Endothelial cell of umbilical vein (primary cell): ENCODE measurements at regions not wholly inside any gene's neighbourhood (a gene's known extent, or its start where the extent isn't known, plus 50 kb on each side); places are given as distances from the start of the nearest gene placed in this dataset.

Experiments
- BruUV-seq: library from RNA; stranded (reverse); fragments of 400-500 nt; replicated peaks from 2 replicates; lab custom pipeline; 2021; lab: Mats Ljungman, UMichigan
- CTCF ChIA-PET: fragments of 300-600, 350-600 bp; sonication (Branson Sonifier 250); formaldehyde crosslinking; loops from one replicate; lab custom pipeline; 2021; ENCODE audit warnings: antibody characterized with exemption, inconsistent platforms; lab: Charles Lee
- POLR2A ChIA-PET: fragments of 300-600, 350-600 bp; sonication (Branson Sonifier 250); formaldehyde crosslinking; loops from one replicate; lab custom pipeline; 2021; ENCODE audit warnings: antibody characterized with exemption, inconsistent platforms; lab: Charles Lee
- DNase-seq: peaks from one replicate; pipeline ENCODE4 v3.0.0-alpha.2; 2011; ENCODE audit warnings: low read depth, low spot score
- FAIRE-seq: peaks from 2 replicates; lab custom pipeline; 2011; peaks lifted over from hg19 to GRCh38; lab: Jason Lieb, UNC
- H2AFZ ChIP-seq: 2 replicates; pipeline ENCODE4 v1.6.0; 2012; ENCODE audit warnings: low read depth, low read length, control low read depth, inconsistent platforms
- H3K27ac ChIP-seq: 2 replicates; pipeline ENCODE4 v1.5.1; 2011; ENCODE audit warnings: low read depth, mild to moderate bottlenecking, control low read depth, low read length, moderate library complexity; ENCODE audit not compliant: insufficient read depth
- H3K27me3 ChIP-seq, 2 experiments: 2 replicates each; pipeline versions ENCODE4 v1.6.0 to v1.6.1; 2011; ENCODE audit warnings: low read length in 2 of 2, mixed read lengths in 1 of 2; ENCODE audit not compliant: control insufficient read depth in 2 of 2, insufficient read depth in 2 of 2
- H3K36me3 ChIP-seq, 2 experiments: 2 replicates in 1 of 2; 3 replicates in 1 of 2; pipeline ENCODE4 v1.5.1; 2011; ENCODE audit warnings: low read length in 2 of 2, mild to moderate bottlenecking in 1 of 2, moderate library complexity in 1 of 2; ENCODE audit not compliant: control insufficient read depth in 2 of 2, insufficient read depth in 2 of 2; ENCODE audit errors: extremely low read depth in 1 of 2
- H3K4me1 ChIP-seq: 3 replicates; pipeline ENCODE4 v1.5.1; 2011; ENCODE audit warnings: mild to moderate bottlenecking, low read length; ENCODE audit not compliant: control insufficient read depth, insufficient read depth; ENCODE audit errors: extremely low read depth
- H3K4me2 ChIP-seq: 2 replicates; pipeline ENCODE4 v1.6.1; 2011; ENCODE audit warnings: low read length, control low read depth, mixed read lengths; ENCODE audit not compliant: insufficient read depth
- H3K4me3 ChIP-seq, 3 experiments: fragments of 200-600 bp in 1 of 3; sonication (generic), shearing (Covaris generic) in 1 of 3; replicated peaks in 1 of 3; 2 replicates each; pipeline ENCODE4 v1.5.1; 2011 to 2016; ENCODE audit warnings: control low read depth in 3 of 3, low read length in 3 of 3, mild to moderate bottlenecking in 2 of 3, inconsistent platforms in 1 of 3, low read depth in 1 of 3, moderate library complexity in 1 of 3; ENCODE audit not compliant: insufficient read depth in 1 of 3
- H3K79me2 ChIP-seq: 2 replicates; pipeline ENCODE4 v1.6.0; 2012; ENCODE audit warnings: low read length, inconsistent platforms; ENCODE audit not compliant: control insufficient read depth, insufficient read depth
- H3K9ac ChIP-seq: replicated peaks from 2 replicates; pipeline ENCODE3; 2011; ENCODE audit warnings: low read length, control low read depth; ENCODE audit not compliant: insufficient read depth; ENCODE audit errors: extremely low read depth
- H3K9me1 ChIP-seq: replicated peaks from 3 replicates; pipeline ENCODE4 v1.6.0; 2011; ENCODE audit warnings: mild to moderate bottlenecking, low read length; ENCODE audit not compliant: control insufficient read depth, insufficient read depth; ENCODE audit errors: extremely low read depth
- H3K9me3 ChIP-seq: replicated peaks from 2 replicates; pipeline ENCODE4 v1.5.1; 2012; ENCODE audit warnings: low read length, inconsistent platforms; ENCODE audit not compliant: control insufficient read depth, insufficient read depth
- H4K20me1 ChIP-seq: replicated peaks from 2 replicates; pipeline ENCODE3; 2011; ENCODE audit warnings: mild to moderate bottlenecking, low read length; ENCODE audit not compliant: control insufficient read depth, insufficient read depth; ENCODE audit errors: extremely low read depth
- CTCF ChIP-seq, 2 donors: IDR thresholded peaks; 1 replicate in 1 of 2; 2 replicates in 1 of 2; pipeline ENCODE4 v1.5.1; 2011; ENCODE audit warnings: low read length in 2 of 2, mild to moderate bottlenecking in 2 of 2, moderate library complexity in 2 of 2, control low read depth in 1 of 2, inconsistent platforms in 1 of 2, low read depth in 1 of 2; ENCODE audit not compliant: insufficient read depth in 1 of 2; ENCODE audit errors: extremely low read depth in 1 of 2
- EZH2 ChIP-seq: IDR thresholded peaks from 2 replicates; pipeline ENCODE4 v1.6.1; 2012; ENCODE audit warnings: borderline replicate concordance, low read depth, mild to moderate bottlenecking, moderate library complexity, low read length, inconsistent platforms; ENCODE audit not compliant: severe bottlenecking
- FOS ChIP-seq: IDR thresholded peaks from 2 replicates; pipeline ENCODE4 v1.6.1; 2011; ENCODE audit warnings: mild to moderate bottlenecking, low read length, moderate library complexity, borderline replicate concordance; ENCODE audit not compliant: insufficient read depth
- GATA2 ChIP-seq: IDR thresholded peaks from 2 replicates; pipeline ENCODE4 v1.7.0; 2011; ENCODE audit warnings: low read depth, mild to moderate bottlenecking, moderate library complexity, mixed read lengths, low read length; ENCODE audit not compliant: insufficient read length, insufficient read depth
- JUN ChIP-seq: IDR thresholded peaks from 2 replicates; pipeline ENCODE4 v1.6.1; 2011; ENCODE audit warnings: borderline replicate concordance, low read depth; ENCODE audit not compliant: insufficient read length, insufficient read depth
- MAX ChIP-seq: IDR thresholded peaks from 2 replicates; pipeline ENCODE4 v1.6.1; 2011; ENCODE audit not compliant: insufficient read depth, insufficient read length
- MYC ChIP-seq: IDR thresholded peaks from one replicate; pipeline ENCODE4 v1.6.1; 2011; ENCODE audit warnings: mild to moderate bottlenecking, low read depth, low read length
- POLR2A ChIP-seq: IDR thresholded peaks from 2 replicates; pipeline ENCODE4 v1.6.1; 2012; ENCODE audit warnings: low read depth, mild to moderate bottlenecking, control low read depth, low read length
- POLR2AphosphoS5 ChIP-seq: IDR thresholded peaks from 2 replicates; pipeline ENCODE4 v1.6.1; 2012; ENCODE audit warnings: low read depth, mild to moderate bottlenecking, control low read depth, low read length, moderate library complexity; ENCODE audit not compliant: insufficient read depth
- dilution Hi-C: fragments of 300-500 bp; cut with MboI; formaldehyde crosslinking; loops from one replicate; pipeline ENCODE4 v1.15.0; 2019; ENCODE audit warnings: low sequenced_read_pairs; ENCODE audit not compliant: extremely low pct_ligation_motif_present
- intact Hi-C: fragments of 100-400 bp; cut with micrococcal nuclease; formaldehyde crosslinking; loops from one replicate; pipeline ENCODE4 v1.10.0; 2022

- H4K20me1 ChIP-seq: no peaks in the 10 kb centered on the region
- H3K4me2 ChIP-seq: no peak overlapping the region
- H3K4me1 ChIP-seq: no peaks in the 10 kb centered on the region
- POLR2A ChIA-PET: no interaction called here
- H3K27me3 ChIP-seq: no peaks in the 10 kb centered on the region
- dilution Hi-C loops: no loop called here
- no peak overlapping the region for H3K9ac ChIP-seq
- no peak overlapping the region for H3K4me3 ChIP-seq
- no peaks in the 10 kb centered on the region for H3K79me2 ChIP-seq
- H3K27ac ChIP-seq: no peak overlapping the region
- no peaks in the 10 kb centered on the region for H3K36me3 ChIP-seq
- BruUV-seq: no TSS peak
- H3K9me1 ChIP-seq: no peaks in the 10 kb centered on the region
- no peak for FAIRE-seq
- CTCF ChIA-PET: interaction anchor here (1.1 to 1.4 kb wide), 3 partner anchors 11 to 1143 kb away, joined by 3 to 4 read pairs (median 4); no protein-coding TSS in a partner anchor
- no peak overlapping the region for H2AFZ ChIP-seq
- TF ChIP-seq EZH2 (no peak), MAX (no peak), POLR2AphosphoS5 (no peak), MYC (no peak), GATA2 (no peak), CTCF (IDR thresholded peaks at IDR 0.05; ENCODE audit: extremely low read depth in 1 of 2, insufficient read depth in 1 of 2, low read depth in 1 of 2, low read length in 2 of 2) (no peak), JUN (no peak), POLR2A (no peak), FOS (no peak)
- intact Hi-C loops: no loop called here
- no peaks in the 10 kb centered on the region for H3K9me3 ChIP-seq
- DNase-seq: no peak
Observed at GRCh38 chrX:49773993-49774392, 55.1 kb upstream of the PAGE4 start.
